Erythroblast (primary cell): ENCODE measurements at regions not wholly inside any gene's neighbourhood (a gene's known extent, or its start where the extent isn't known, plus 50 kb on each side); places are given as distances from the start of the nearest gene placed in this dataset.

Source experiments
- GATA1 ChIP-seq: IDR thresholded peaks from 2 replicates; pipeline ENCODE4 v1.6.1; 2011; ENCODE audit warnings: low read depth, mild to moderate bottlenecking, control low read depth, low read length, moderate library complexity
- POLR2A ChIP-seq: IDR thresholded peaks from 2 replicates; pipeline ENCODE4 v1.6.1; 2011; ENCODE audit warnings: mild to moderate bottlenecking, low read length

DNA sequence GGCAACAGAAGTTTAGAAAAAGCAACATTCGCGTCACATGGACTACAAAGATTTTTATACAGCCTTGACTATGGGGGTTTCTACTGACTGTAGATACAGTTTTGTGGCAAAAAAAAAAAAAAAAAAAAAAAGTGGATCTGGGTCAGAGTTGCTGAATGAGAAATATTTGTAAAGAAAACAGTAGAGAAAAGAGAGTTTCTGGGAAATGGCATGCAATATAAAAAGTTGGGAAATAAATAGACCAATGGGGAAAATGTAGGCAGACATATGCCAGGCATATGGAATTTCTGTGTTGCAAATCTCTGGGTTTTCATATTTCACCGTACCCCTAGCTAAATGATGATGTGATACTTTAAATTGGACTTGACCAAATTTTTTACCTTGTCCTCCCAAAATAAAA lies 315.3 kb downstream of the EFNB2 start:
- TF ChIP-seq POLR2A (no peak), GATA1 (no peak)
